Sigmoid colon (tissue), 6 donors: ENCODE measurements at regions not wholly inside any gene's neighbourhood (a gene's known extent, or its start where the extent isn't known, plus 50 kb on each side); places are given as distances from the start of the nearest gene placed in this dataset.

Source experiments
- DNase-seq: peaks from one replicate; pipeline ENCODE4 v3.0.0-alpha.2; 2019
- H3K27ac ChIP-seq, 4 donors: fragments of 200-600 bp; sonication (generic); one replicate each; pipeline ENCODE4 v1.5.1; 2016 to 2019; ENCODE audit warnings: mild to moderate bottlenecking in 1 of 4
- H3K27me3 ChIP-seq, 3 donors: fragments of 200-600 bp; sonication (generic); one replicate each; pipeline ENCODE4 v1.5.1; 2019; ENCODE audit warnings: mild to moderate bottlenecking in 1 of 3
- H3K36me3 ChIP-seq, 4 donors: fragments of 200-600 bp; sonication (generic); one replicate each; pipeline ENCODE4 v1.5.1; 2016 to 2019
- H3K4me1 ChIP-seq, 4 donors: fragments of 200-600 bp; sonication (generic); one replicate each; pipeline ENCODE4 v1.5.1; 2017 to 2019
- H3K4me3 ChIP-seq, 4 donors: fragments of 200-600 bp; sonication (generic); one replicate each; pipeline ENCODE4 v1.5.1; 2017 to 2019; ENCODE audit warnings: mild to moderate bottlenecking in 2 of 4, moderate library complexity in 1 of 4
- H3K9me3 ChIP-seq, 4 donors: fragments of 200-600 bp in 3 of 4; sonication (generic) in 3 of 4; one replicate each; pipeline versions ENCODE4 v1.5.1 to v1.6.1; 2013 to 2019
- EP300 ChIP-seq, 4 donors: sonication (generic); formaldehyde crosslinking; IDR thresholded peaks; one replicate each; pipeline ENCODE4 v1.6.1; 2017; ENCODE audit warnings: antibody characterized with exemption in 4 of 4
- POLR2A ChIP-seq, 2 donors: fragments of 450-650 bp; IDR thresholded peaks; one replicate each; pipeline ENCODE4 v1.6.1; 2016; ENCODE audit warnings: antibody characterized with exemption in 2 of 2, mild to moderate bottlenecking in 2 of 2, moderate library complexity in 2 of 2
- POLR2AphosphoS5 ChIP-seq, 4 donors: sonication (generic); formaldehyde crosslinking; IDR thresholded peaks; one replicate each; pipeline ENCODE4 v1.6.1; 2017; ENCODE audit warnings: antibody characterized with exemption in 4 of 4
- WGBS, 2 donors: extraction: QIAGEN DNeasy Blood & Tissue Kit; methylation state at CpG; one replicate each; pipeline ENCODE4 v1.1.7; 2013; 5-methylcytosine and 5-hydroxymethylcytosine counted together
- intact Hi-C: fragments of 100-400 bp; cut with DNase I; formaldehyde crosslinking; loops from one replicate; pipeline ENCODE4 v1.15.1; 2023
- TF ChIP-seq, protein P1 (sequence below), 4 experiments: fragments of 450-650 bp in 3 of 4; fragments of 200-600 bp in 1 of 4; IDR thresholded peaks; one replicate each; pipeline ENCODE4 v1.5.1; 2016 to 2019; ENCODE audit warnings: antibody characterized with exemption in 4 of 4, mild to moderate bottlenecking in 3 of 4, moderate library complexity in 2 of 4
- donor health status: healthy with polysubstance abuse.
- donor health status: healthy.

DNA sequence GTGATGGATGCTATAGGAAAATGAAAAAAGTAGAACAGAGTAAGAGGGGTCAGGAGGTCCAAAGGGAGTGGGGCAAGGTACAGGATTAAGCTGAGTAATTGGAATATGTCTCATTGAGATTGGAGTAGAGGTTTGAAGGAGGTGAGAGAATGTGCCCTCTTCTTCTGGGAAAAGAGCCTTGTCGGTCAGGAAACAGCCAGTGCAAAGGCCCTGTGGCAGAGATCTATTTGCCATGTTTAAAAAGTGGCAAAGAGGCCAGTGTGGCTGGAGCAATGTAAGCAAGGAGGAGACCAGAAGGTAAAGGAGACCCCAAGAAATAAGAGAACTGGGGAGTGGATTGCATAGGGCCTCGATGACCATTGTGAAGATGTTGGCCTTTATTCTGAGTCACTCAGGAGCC, 706.5 kb downstream of the MED13L start:
- TF ChIP-seq, protein P1, sequence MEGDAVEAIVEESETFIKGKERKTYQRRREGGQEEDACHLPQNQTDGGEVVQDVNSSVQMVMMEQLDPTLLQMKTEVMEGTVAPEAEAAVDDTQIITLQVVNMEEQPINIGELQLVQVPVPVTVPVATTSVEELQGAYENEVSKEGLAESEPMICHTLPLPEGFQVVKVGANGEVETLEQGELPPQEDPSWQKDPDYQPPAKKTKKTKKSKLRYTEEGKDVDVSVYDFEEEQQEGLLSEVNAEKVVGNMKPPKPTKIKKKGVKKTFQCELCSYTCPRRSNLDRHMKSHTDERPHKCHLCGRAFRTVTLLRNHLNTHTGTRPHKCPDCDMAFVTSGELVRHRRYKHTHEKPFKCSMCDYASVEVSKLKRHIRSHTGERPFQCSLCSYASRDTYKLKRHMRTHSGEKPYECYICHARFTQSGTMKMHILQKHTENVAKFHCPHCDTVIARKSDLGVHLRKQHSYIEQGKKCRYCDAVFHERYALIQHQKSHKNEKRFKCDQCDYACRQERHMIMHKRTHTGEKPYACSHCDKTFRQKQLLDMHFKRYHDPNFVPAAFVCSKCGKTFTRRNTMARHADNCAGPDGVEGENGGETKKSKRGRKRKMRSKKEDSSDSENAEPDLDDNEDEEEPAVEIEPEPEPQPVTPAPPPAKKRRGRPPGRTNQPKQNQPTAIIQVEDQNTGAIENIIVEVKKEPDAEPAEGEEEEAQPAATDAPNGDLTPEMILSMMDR (IDR thresholded peaks at IDR 0.05), result no peak
- TF ChIP-seq EP300 (IDR thresholded peaks at IDR 0.05) (no peak), POLR2A (IDR thresholded peaks at IDR 0.05) (no peak), POLR2AphosphoS5 (IDR thresholded peaks at IDR 0.05) (no peak)
- Histone ChIP-seq H3K4me1 (peaks cover 0 to 5% (median 0%) of the 10 kb centered on the region in 4 donors), H3K4me3 (no peak overlapping the region), H3K36me3 (no peaks in the 10 kb centered on the region), H3K9me3 (no peaks in the 10 kb centered on the region), H3K27ac (no peak overlapping the region), H3K27me3 (peaks cover 0 to 21% (median 0%) of the 10 kb centered on the region in 3 donors)
- WGBS, 2 donors, result 91 to 93% methylated on average over 2 of the region's 2 CpGs
- intact Hi-C loops, result no loop called here
- no peak for DNase-seq

DNA sequence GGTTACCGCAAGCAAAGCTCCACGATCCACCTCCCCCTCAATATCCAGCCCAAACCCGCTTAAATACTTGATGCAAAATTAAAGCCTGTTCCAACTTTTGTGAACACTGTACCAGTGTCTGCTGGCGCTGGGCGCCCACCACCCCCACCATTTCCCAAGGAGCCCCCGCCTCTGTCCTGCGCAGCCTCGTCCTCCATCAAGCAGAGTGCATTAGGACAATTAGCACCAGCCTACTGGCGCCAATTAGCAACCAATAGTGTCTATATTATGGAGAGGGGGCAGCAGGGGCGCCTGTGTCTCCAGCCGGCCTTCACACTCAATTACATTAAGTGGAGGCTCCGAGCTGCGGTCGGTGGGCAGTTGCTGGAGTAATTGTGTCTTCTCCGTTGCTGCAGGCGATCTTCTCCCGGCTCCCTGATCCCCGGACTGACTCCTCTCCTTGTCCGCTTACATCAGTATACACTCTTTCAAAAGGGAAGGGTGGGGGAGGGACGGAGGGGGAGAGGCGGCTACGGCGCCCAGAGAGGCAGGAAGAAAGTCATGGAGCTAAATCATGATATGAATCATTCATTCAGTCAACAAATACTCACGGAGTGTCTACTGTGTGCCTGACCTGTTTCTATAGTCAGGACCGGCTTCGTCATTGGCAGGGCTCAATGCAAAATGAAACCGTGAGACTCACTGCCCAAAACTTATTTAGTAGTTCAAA, 707.3 kb downstream of the MED13L start:
- Histone ChIP-seq H3K27ac (no peak overlapping the region), H3K36me3 (no peaks in the 10 kb centered on the region), H3K4me1 (peaks cover 0 to 5% (median 0%) of the 10 kb centered on the region in 4 donors), H3K4me3 (peak overlapping the region in 3 of 4 donors; percentile 10 to 31 (median 27)), H3K27me3 (peaks cover 0 to 21% (median 0%) of the 10 kb centered on the region in 3 donors), H3K9me3 (no peaks in the 10 kb centered on the region)
- intact Hi-C loops, result no loop called here
- TF ChIP-seq POLR2AphosphoS5 (IDR thresholded peaks at IDR 0.05), result no peak
- TF ChIP-seq EP300 (IDR thresholded peaks at IDR 0.05), result no peak
- TF ChIP-seq, protein P1 (IDR thresholded peaks at IDR 0.05), result no peak
- no peak for TF ChIP-seq POLR2A (IDR thresholded peaks at IDR 0.05)
- 81 to 89% methylated on average over 27 of the region's 27 CpGs for WGBS, 2 donors
- no peak for DNase-seq

DNA sequence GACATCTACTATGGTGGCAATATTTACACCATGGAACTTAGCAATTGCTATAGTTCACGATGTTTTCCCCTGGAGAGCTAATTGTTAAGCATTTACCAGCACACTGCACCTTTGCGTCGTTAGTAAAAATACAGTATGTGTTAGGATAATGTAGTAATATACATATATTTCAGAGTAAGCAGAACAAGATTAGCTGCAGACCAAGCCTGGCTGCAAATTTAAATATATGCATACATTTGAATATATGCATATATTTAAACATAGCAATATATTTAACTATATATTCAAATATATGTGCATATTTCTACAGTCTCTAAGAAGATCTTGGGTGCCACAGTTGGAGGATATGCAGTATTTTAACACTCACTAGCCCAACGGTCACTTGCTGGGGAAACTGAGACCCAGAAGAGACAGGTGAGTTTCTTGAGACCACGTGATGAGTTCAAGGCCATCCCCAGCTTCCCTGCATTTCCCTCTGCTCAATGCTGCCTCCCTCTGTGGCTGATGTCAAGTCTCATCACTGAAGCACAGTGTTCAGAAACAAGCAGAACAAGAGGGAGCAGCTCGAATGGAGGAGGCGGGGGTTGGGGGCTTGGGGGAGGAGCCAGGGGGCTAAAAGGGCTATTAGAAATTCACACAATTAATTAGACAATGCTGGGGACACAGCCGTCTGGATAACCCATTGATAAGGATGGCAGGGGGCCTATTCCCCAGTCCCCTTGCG, 708.0 kb downstream of the MED13L start:
- DNase-seq, result no peak
- TF ChIP-seq, protein P1 (IDR thresholded peaks at IDR 0.05), result no peak
- TF ChIP-seq EP300 (IDR thresholded peaks at IDR 0.05) (no peak), POLR2A (IDR thresholded peaks at IDR 0.05) (no peak), POLR2AphosphoS5 (IDR thresholded peaks at IDR 0.05) (no peak)
- H3K36me3 ChIP-seq, result no peaks in the 10 kb centered on the region
- peaks cover 0 to 21% (median 0%) of the 10 kb centered on the region in 3 donors for H3K27me3 ChIP-seq
- peak overlapping the region in 3 of 4 donors; percentile 10 to 31 (median 27) for H3K4me3 ChIP-seq
- peaks cover 0 to 5% (median 0%) of the 10 kb centered on the region in 4 donors for H3K4me1 ChIP-seq
- no peaks in the 10 kb centered on the region for H3K9me3 ChIP-seq
- WGBS, 2 donors, result 72 to 75% methylated on average over 9 of the region's 9 CpGs
- no peak overlapping the region for H3K27ac ChIP-seq
- intact Hi-C loops, result no loop called here

DNA sequence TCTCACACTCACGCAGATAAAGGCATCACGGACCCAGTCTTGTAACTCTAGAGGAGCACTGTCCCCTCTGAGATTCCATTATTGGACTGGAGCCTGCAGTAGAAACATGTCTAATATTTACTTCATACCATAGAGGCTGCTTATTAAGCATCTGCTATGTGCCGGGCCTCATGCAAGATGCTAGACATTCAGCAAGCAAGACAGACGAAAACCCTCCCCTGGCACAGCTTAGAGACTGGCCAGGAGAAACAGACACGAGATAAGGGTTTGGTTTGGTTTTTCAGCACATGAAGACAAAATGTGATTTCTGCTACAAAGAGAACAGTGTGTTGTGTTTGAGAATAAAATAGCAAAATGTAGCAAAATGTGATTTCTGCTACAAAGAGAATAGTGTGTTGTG, 719.2 kb downstream of the MED13L start:
- Histone ChIP-seq H3K4me1 (no peaks in the 10 kb centered on the region), H3K36me3 (no peaks in the 10 kb centered on the region), H3K9me3 (peaks cover 0 to 7% (median 0%) of the 10 kb centered on the region in 4 donors), H3K27ac (no peak overlapping the region), H3K27me3 (no peaks in the 10 kb centered on the region), H3K4me3 (no peak overlapping the region)
- 89 to 90% methylated on average over 5 of the region's 5 CpGs for WGBS, 2 donors
- intact Hi-C loops, result no loop called here
- DNase-seq, result no peak
- no peak for TF ChIP-seq EP300 (IDR thresholded peaks at IDR 0.05)
- no peak for TF ChIP-seq POLR2AphosphoS5 (IDR thresholded peaks at IDR 0.05)
- no peak for TF ChIP-seq POLR2A (IDR thresholded peaks at IDR 0.05)
- TF ChIP-seq, protein P1 (IDR thresholded peaks at IDR 0.05), result no peak
